ENCODE measurements at regions not wholly inside any gene's neighbourhood (a gene's known extent, or its start where the extent isn't known, plus 50 kb on each side); places are given as distances from the start of the nearest gene placed in this dataset.

- 77% methylated on average over 22 of the region's 25 CpGs for WGBS (ENCODE audit: insufficient coverage)
- no peak for ATAC-seq (replicated peaks in 1 of 4)
- Histone ChIP-seq H3K4me1 (ENCODE audit: control insufficient read depth in 1 of 2, extremely low read depth in 1 of 2, insufficient read depth in 2 of 2, low read length in 2 of 2) (no peaks in the 10 kb centered on the region), H3K27me3 (replicated peaks in 1 of 2; ENCODE audit: control insufficient read depth in 2 of 2, extremely low read depth in 1 of 2, insufficient read depth in 2 of 2, low read length in 1 of 2) (peaks cover 0 to 51% of the 10 kb centered on the region in 2 experiments), H3K27ac (ENCODE audit: low read length) (no peak overlapping the region), H3K9me3 (no peaks in the 10 kb centered on the region), H3K36me3 (ENCODE audit: control insufficient read depth in 2 of 2, extremely low read depth in 1 of 2, insufficient read depth in 1 of 2, low read length in 1 of 2) (no peaks in the 10 kb centered on the region), H3K4me3 (ENCODE audit: control insufficient read depth in 1 of 2, extremely low read depth in 1 of 2, low read length in 1 of 2) (no peak overlapping the region)
- no peak for DNase-seq
- H3K27ac Mint-ChIP-seq, result no peak overlapping the region
- CTCF ChIA-PET, result no interaction called here
- H3K4me3 Mint-ChIP-seq, result no peak overlapping the region
- H3K4me1 Mint-ChIP-seq, result no peaks in the 10 kb centered on the region
- H3K36me3 Mint-ChIP-seq, result no peaks in the 10 kb centered on the region
- POLR2A ChIA-PET, result no interaction called here
- H3K27me3 Mint-ChIP-seq, result peaks cover 0 to 16% of the 10 kb centered on the region in 2 donors
- H3K9me3 Mint-ChIP-seq, result no peaks in the 10 kb centered on the region
Measured at GRCh38 chr14:104294983-104295680, 156.7 kb downstream of the KIF26A start.

DNA sequence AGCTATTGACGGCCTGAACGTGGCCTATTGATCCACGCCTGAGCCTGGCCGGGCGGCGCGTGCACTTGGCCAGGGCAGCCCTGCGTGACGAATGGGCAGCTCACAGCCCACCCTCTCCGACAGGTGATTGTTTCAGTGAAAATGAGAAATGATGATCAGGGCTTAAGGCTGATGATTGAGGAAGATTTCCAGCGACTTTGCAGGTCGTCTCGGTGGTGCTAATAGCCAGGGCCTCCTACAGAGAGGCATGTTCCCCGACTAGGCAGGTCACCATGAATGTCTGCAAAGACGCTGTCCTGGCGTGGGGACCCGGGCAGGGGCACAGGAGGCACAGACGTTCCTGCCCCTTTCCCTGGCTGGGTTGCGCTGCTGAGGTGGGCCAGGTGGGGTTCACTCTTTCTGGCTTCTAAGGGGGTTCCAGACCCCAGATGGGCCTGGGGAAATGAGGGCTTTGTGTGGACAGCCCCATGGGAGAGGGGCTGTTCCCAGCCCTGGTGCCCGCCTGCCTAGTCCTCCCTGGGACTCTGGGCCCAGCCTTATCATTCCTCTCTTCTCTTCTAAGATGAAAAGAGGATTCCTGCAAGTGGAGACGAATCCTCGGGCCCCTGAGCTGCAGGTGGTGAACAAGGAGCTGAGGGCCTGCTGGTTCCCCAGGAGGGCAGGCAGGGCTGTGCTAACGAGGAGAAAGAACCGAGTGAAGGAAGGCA lies 157.4 kb downstream of the KIF26A start:
- Histone ChIP-seq H3K4me1 (ENCODE audit: control insufficient read depth in 1 of 2, extremely low read depth in 1 of 2, insufficient read depth in 2 of 2, low read length in 2 of 2) (no peaks in the 10 kb centered on the region), H3K27ac (ENCODE audit: low read length) (no peak overlapping the region), H3K4me3 (ENCODE audit: control insufficient read depth in 1 of 2, extremely low read depth in 1 of 2, low read length in 1 of 2) (no peak overlapping the region), H3K27me3 (replicated peaks in 1 of 2; ENCODE audit: control insufficient read depth in 2 of 2, extremely low read depth in 1 of 2, insufficient read depth in 2 of 2, low read length in 1 of 2) (peaks cover 0 to 48% of the 10 kb centered on the region in 2 experiments), H3K9me3 (no peaks in the 10 kb centered on the region), H3K36me3 (ENCODE audit: control insufficient read depth in 2 of 2, extremely low read depth in 1 of 2, insufficient read depth in 1 of 2, low read length in 1 of 2) (no peaks in the 10 kb centered on the region)
- no peaks in the 10 kb centered on the region for H3K36me3 Mint-ChIP-seq
- DNase-seq (no peak), ATAC-seq (replicated peaks in 1 of 4) (no peak)
- POLR2A ChIA-PET, result no interaction called here
- peaks cover 0 to 16% of the 10 kb centered on the region in 2 donors for H3K27me3 Mint-ChIP-seq
- no peak overlapping the region for H3K27ac Mint-ChIP-seq
- no peaks in the 10 kb centered on the region for H3K9me3 Mint-ChIP-seq
- no peaks in the 10 kb centered on the region for H3K4me1 Mint-ChIP-seq
- CTCF ChIA-PET, result no interaction called here
- WGBS (ENCODE audit: insufficient coverage), result 89% methylated on average over 20 of the region's 24 CpGs
- H3K4me3 Mint-ChIP-seq, result no peak overlapping the region

DNA sequence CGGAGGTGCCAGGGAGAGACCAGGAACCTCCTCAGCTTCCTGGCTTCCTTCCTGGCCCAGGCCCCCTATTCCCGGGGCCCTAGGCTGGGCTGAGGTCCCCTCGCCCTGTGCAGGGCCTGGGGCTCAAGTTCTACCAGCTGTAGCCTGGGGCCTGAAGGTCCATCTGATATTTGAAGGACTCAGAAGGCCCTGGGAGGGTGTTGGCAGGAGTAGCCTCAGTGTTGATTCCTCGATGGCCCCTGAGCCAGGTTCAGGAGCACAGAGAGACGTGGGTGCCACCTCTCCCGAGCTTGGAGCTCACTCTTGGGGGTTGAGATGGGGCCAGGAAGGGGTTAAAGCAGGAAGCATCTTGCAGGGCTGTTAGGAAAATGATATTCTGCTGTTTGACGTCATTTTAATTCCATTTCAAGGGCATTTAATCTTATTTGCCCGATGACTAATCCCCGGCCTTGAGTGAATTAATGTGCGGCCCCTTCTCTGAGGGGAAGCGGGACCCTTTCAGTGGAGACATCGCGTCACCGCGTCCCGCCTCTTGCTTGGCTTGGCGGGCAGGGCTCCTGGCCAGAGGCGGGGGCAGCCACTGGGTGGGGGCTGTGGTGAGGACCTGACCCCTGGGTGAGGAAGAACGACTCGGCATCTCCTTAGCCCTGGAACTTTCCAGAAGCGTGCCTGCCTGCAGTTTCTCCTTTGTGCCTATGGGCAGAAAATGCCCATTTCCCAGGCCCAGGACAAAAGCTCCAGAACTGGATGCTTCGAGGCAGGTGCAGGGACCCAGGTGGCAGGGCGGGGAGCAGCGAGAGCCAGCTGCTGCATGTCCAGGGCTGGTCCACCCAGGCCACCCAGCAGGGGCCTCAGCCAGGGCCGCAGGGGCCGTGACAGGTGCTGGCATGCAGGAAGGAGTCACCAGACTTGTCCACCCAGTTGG lies 158.3 kb downstream of the KIF26A start:
- H3K36me3 Mint-ChIP-seq, result no peaks in the 10 kb centered on the region
- ChIA-PET CTCF (no interaction called here), POLR2A (no interaction called here)
- Histone ChIP-seq H3K4me3 (ENCODE audit: control insufficient read depth in 1 of 2, extremely low read depth in 1 of 2, low read length in 1 of 2) (no peak overlapping the region), H3K9me3 (no peaks in the 10 kb centered on the region), H3K27me3 (replicated peaks in 1 of 2; ENCODE audit: control insufficient read depth in 2 of 2, extremely low read depth in 1 of 2, insufficient read depth in 2 of 2, low read length in 1 of 2) (peaks cover 0 to 40% of the 10 kb centered on the region in 2 experiments), H3K4me1 (ENCODE audit: control insufficient read depth in 1 of 2, extremely low read depth in 1 of 2, insufficient read depth in 2 of 2, low read length in 2 of 2) (no peaks in the 10 kb centered on the region), H3K36me3 (ENCODE audit: control insufficient read depth in 2 of 2, extremely low read depth in 1 of 2, insufficient read depth in 1 of 2, low read length in 1 of 2) (no peaks in the 10 kb centered on the region), H3K27ac (ENCODE audit: low read length) (no peak overlapping the region)
- H3K27me3 Mint-ChIP-seq, result peaks cover 0 to 16% of the 10 kb centered on the region in 2 donors
- H3K4me1 Mint-ChIP-seq, result peaks cover 0 to 5% (median 0%) of the 10 kb centered on the region in 3 donors
- H3K4me3 Mint-ChIP-seq, result no peak overlapping the region
- 69% methylated on average over 24 of the region's 26 CpGs for WGBS (ENCODE audit: insufficient coverage)
- no peak overlapping the region for H3K27ac Mint-ChIP-seq
- no peaks in the 10 kb centered on the region for H3K9me3 Mint-ChIP-seq
- DNase-seq (no peak), ATAC-seq (replicated peaks in 1 of 4) (no peak)

DNA sequence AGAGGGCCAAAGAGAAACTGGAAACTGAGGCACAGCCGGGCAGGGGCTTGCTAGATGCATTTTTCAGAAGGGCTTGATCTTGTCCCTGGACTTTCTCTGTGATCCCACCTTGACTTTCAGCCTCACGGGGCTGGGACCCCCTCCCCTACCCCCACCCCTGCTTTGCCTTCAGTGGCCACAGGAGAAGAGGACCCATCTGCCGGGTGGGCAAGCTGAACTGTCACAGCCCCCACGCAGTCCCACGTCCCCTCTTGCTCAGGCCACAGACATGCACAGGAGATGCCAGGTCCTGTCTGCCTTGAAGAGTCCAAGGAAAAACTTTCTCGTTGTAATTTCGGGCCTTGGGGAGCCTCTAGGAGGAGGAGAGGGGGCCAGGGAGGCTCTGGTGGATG lies 158.9 kb downstream of the KIF26A start:
- Histone ChIP-seq H3K9me3 (no peaks in the 10 kb centered on the region), H3K27ac (ENCODE audit: low read length) (no peak overlapping the region), H3K27me3 (replicated peaks in 1 of 2; ENCODE audit: control insufficient read depth in 2 of 2, extremely low read depth in 1 of 2, insufficient read depth in 2 of 2, low read length in 1 of 2) (peaks cover 0 to 39% of the 10 kb centered on the region in 2 experiments), H3K36me3 (ENCODE audit: control insufficient read depth in 2 of 2, extremely low read depth in 1 of 2, insufficient read depth in 1 of 2, low read length in 1 of 2) (no peaks in the 10 kb centered on the region), H3K4me1 (ENCODE audit: control insufficient read depth in 1 of 2, extremely low read depth in 1 of 2, insufficient read depth in 2 of 2, low read length in 2 of 2) (no peaks in the 10 kb centered on the region), H3K4me3 (ENCODE audit: control insufficient read depth in 1 of 2, extremely low read depth in 1 of 2, low read length in 1 of 2) (no peak overlapping the region)
- ChIA-PET CTCF (no interaction called here), POLR2A (no interaction called here)
- H3K4me3 Mint-ChIP-seq, result no peak overlapping the region
- no peak for ATAC-seq (replicated peaks in 1 of 4)
- 78% methylated on average over 5 of the region's 7 CpGs for WGBS (ENCODE audit: insufficient coverage)
- H3K4me1 Mint-ChIP-seq, result peaks cover 0 to 5% (median 0%) of the 10 kb centered on the region in 3 donors
- H3K36me3 Mint-ChIP-seq, result no peaks in the 10 kb centered on the region
- no peak overlapping the region for H3K27ac Mint-ChIP-seq
- no peak for DNase-seq
- peaks cover 0 to 16% of the 10 kb centered on the region in 2 donors for H3K27me3 Mint-ChIP-seq
- no peaks in the 10 kb centered on the region for H3K9me3 Mint-ChIP-seq

GRCh38 chr14:104297721-104298401 lies 159.5 kb downstream of the KIF26A start:
- WGBS (ENCODE audit: insufficient coverage), result 75% methylated on average over 8 of the region's 11 CpGs
- H3K27ac ChIP-seq (ENCODE audit: low read length), result no peak overlapping the region
- Mint-ChIP-seq H3K9me3 (no peaks in the 10 kb centered on the region), H3K36me3 (no peaks in the 10 kb centered on the region), H3K27me3 (peaks cover 0 to 16% of the 10 kb centered on the region in 2 donors), H3K4me3 (no peak overlapping the region), H3K4me1 (peaks cover 0 to 5% (median 0%) of the 10 kb centered on the region in 3 donors), H3K27ac (no peak overlapping the region)
- no peak overlapping the region for H3K4me3 ChIP-seq (ENCODE audit: control insufficient read depth in 1 of 2, extremely low read depth in 1 of 2, low read length in 1 of 2)
- DNase-seq, result no peak
- H3K36me3 ChIP-seq (ENCODE audit: control insufficient read depth in 2 of 2, extremely low read depth in 1 of 2, insufficient read depth in 1 of 2, low read length in 1 of 2), result no peaks in the 10 kb centered on the region
- ChIA-PET CTCF (no interaction called here), POLR2A (no interaction called here)
- ATAC-seq (replicated peaks in 1 of 4), result no peak
- peaks cover 0 to 35% of the 10 kb centered on the region in 2 experiments for H3K27me3 ChIP-seq (replicated peaks in 1 of 2; ENCODE audit: control insufficient read depth in 2 of 2, extremely low read depth in 1 of 2, insufficient read depth in 2 of 2, low read length in 1 of 2)
- no peaks in the 10 kb centered on the region for H3K4me1 ChIP-seq (ENCODE audit: control insufficient read depth in 1 of 2, extremely low read depth in 1 of 2, insufficient read depth in 2 of 2, low read length in 2 of 2)
- no peaks in the 10 kb centered on the region for H3K9me3 ChIP-seq

DNA sequence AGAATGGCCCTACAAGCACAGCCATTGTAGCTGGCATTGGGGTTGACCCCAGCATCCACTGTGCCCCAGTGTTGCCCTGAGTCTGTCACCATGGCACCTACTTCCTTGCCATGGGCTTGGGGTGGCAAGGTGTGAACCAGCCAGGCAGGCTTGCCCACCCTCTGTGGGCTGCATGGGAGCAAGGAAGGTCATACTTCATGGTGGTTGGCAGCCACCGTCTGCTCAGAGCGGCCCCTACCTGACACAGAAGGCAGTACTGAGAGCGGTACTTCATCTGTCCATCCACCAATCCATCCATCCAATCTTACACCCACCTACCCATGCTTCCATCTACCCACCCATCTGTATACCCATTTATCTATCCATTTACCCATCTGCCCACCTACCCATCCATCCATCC lies 160.1 kb downstream of the KIF26A start:
- peaks cover 0 to 14% of the 10 kb centered on the region in 2 donors for H3K27me3 Mint-ChIP-seq
- 100% methylated on average over 1 of the region's 3 CpGs for WGBS (ENCODE audit: insufficient coverage)
- Histone ChIP-seq H3K4me1 (ENCODE audit: control insufficient read depth in 1 of 2, extremely low read depth in 1 of 2, insufficient read depth in 2 of 2, low read length in 2 of 2) (no peaks in the 10 kb centered on the region), H3K36me3 (ENCODE audit: control insufficient read depth in 2 of 2, extremely low read depth in 1 of 2, insufficient read depth in 1 of 2, low read length in 1 of 2) (no peaks in the 10 kb centered on the region), H3K9me3 (no peaks in the 10 kb centered on the region), H3K27me3 (replicated peaks in 1 of 2; ENCODE audit: control insufficient read depth in 2 of 2, extremely low read depth in 1 of 2, insufficient read depth in 2 of 2, low read length in 1 of 2) (peaks cover 0 to 33% of the 10 kb centered on the region in 2 experiments), H3K27ac (ENCODE audit: low read length) (no peak overlapping the region), H3K4me3 (ENCODE audit: control insufficient read depth in 1 of 2, extremely low read depth in 1 of 2, low read length in 1 of 2) (no peak overlapping the region)
- ChIA-PET CTCF (no interaction called here), POLR2A (no interaction called here)
- no peaks in the 10 kb centered on the region for H3K36me3 Mint-ChIP-seq
- ATAC-seq (replicated peaks in 1 of 4) (no peak), DNase-seq (no peak)
- no peak overlapping the region for H3K27ac Mint-ChIP-seq
- no peak overlapping the region for H3K4me3 Mint-ChIP-seq
- H3K9me3 Mint-ChIP-seq, result no peaks in the 10 kb centered on the region
- H3K4me1 Mint-ChIP-seq, result peaks cover 0 to 5% (median 0%) of the 10 kb centered on the region in 3 donors
